OCI-LY1 (cell line): ENCODE measurements at regions not wholly inside any gene's neighbourhood (a gene's known extent, or its start where the extent isn't known, plus 50 kb on each side); places are given as distances from the start of the nearest gene placed in this dataset.

Source experiments
- H2AFZ ChIP-seq: fragments of 200-600 bp; sonication (generic), shearing (Covaris generic); 2 replicates; pipeline ENCODE4 v1.6.0; 2014; ENCODE audit warnings: antibody characterized with exemption, mild to moderate bottlenecking, low read length
- H3F3A ChIP-seq: fragments of 200-600 bp; sonication (generic), shearing (Covaris generic); 2 replicates; pipeline ENCODE4 v1.6.0; 2014; ENCODE audit warnings: mild to moderate bottlenecking, antibody characterized with exemption, low read length, moderate library complexity; ENCODE audit not compliant: insufficient read depth
- H3K27ac ChIP-seq: fragments of 200-600 bp; sonication (generic); 2 replicates; pipeline ENCODE4 v1.5.1; 2014; ENCODE audit warnings: low read length, mixed run types, mild to moderate bottlenecking, low read depth; ENCODE audit not compliant: poor library complexity, severe bottlenecking
- H3K27me3 ChIP-seq: fragments of 200-600 bp; sonication (generic); 2 replicates; pipeline ENCODE4 v1.6.0; 2014; ENCODE audit warnings: antibody characterized with exemption, mild to moderate bottlenecking, low read length, moderate library complexity; ENCODE audit not compliant: insufficient read depth
- H3K36me3 ChIP-seq: fragments of 200-600 bp; sonication (generic); 2 replicates; pipeline ENCODE4 v1.6.1; 2014; ENCODE audit warnings: mild to moderate bottlenecking, antibody characterized with exemption, low read length, moderate library complexity, mixed read lengths; ENCODE audit not compliant: insufficient read depth
- H3K4me1 ChIP-seq: fragments of 200-600 bp; sonication (generic); 2 replicates; pipeline ENCODE4 v1.5.1; 2014; ENCODE audit warnings: mild to moderate bottlenecking, low read length, moderate library complexity; ENCODE audit not compliant: insufficient read depth, severe bottlenecking
- H3K4me2 ChIP-seq: fragments of 200-600 bp; sonication (generic), shearing (Covaris generic); 2 replicates; pipeline ENCODE4 v1.6.1; 2014; ENCODE audit warnings: low read length
- H3K4me3 ChIP-seq: fragments of 200-600 bp; sonication (generic); 2 replicates; pipeline ENCODE4 v1.5.1; 2014; ENCODE audit warnings: low read length, low read depth, mild to moderate bottlenecking, mixed read lengths; ENCODE audit not compliant: poor library complexity, severe bottlenecking
- H3K79me2 ChIP-seq: fragments of 200-600 bp; shearing (Covaris generic); 2 replicates; pipeline ENCODE4 v1.6.1; 2016; ENCODE audit warnings: mixed run types, low read length, mixed read lengths; ENCODE audit not compliant: insufficient read depth
- H3K9ac ChIP-seq: fragments of 200-600 bp; sonication (generic), shearing (Covaris generic); 2 replicates; pipeline ENCODE4 v1.6.1; 2014; ENCODE audit warnings: mild to moderate bottlenecking, low read length, mixed read lengths
- H3K9me2 ChIP-seq: fragments of 200-600 bp; sonication (generic), shearing (Covaris generic); 2 replicates; pipeline ENCODE4 v1.6.1; 2014; ENCODE audit warnings: low read depth, mild to moderate bottlenecking, low read length, mixed read lengths
- H3K9me3 ChIP-seq: fragments of 200-600 bp; shearing (Covaris generic); 2 replicates; pipeline ENCODE4 v1.6.1; 2014; ENCODE audit warnings: low read length, mixed read lengths
- H4K20me1 ChIP-seq: fragments of 200-600 bp; sonication (generic), shearing (Covaris generic); 2 replicates; pipeline ENCODE4 v1.6.0; 2016; ENCODE audit warnings: mild to moderate bottlenecking, low read length; ENCODE audit not compliant: insufficient read depth
- EZH2 ChIP-seq: fragments of 200-600 bp; sonication (generic), shearing (Covaris generic); IDR thresholded peaks from 2 replicates; pipeline ENCODE4 v1.8.0; 2017; ENCODE audit warnings: borderline replicate concordance, mixed run types, mild to moderate bottlenecking, antibody characterized with exemption, low read length, moderate library complexity, mixed read lengths
- TF ChIP-seq, protein P1 (sequence below): fragments of 200-600 bp; sonication (generic), shearing (Covaris generic); IDR thresholded peaks from 2 replicates; pipeline ENCODE4 v1.5.1; 2017; ENCODE audit warnings: mild to moderate bottlenecking, antibody characterized with exemption, low read length, moderate library complexity, mixed read lengths

DNA sequence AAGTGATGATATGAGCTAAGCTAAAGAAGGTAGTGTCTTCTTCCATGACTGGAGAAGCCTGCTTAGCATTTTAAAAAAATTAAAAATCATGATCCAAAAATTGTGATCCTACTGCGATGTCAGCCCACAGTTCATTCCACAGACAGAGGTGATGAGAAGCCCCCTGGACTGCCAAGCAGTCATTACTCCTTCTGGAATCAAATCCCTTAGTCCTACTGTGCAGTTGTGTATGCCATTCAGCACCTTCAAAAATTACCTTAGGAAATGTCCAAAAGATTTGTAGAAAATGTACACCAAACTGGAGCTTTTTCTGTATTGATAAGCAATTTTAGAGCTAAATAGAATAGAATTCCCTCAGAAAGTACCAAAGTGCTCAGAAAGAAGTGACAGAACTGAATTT, 283.5 kb upstream of the NFE2L3 start:
- Histone ChIP-seq H3K79me2 (no peaks in the 10 kb centered on the region), H3K36me3 (no peaks in the 10 kb centered on the region), H3K27me3 (0 out of 2 replicates have a peak, but pooled peaks cover 3% of the 10 kb centered on the region), H2AFZ (no peak overlapping the region), H3K9me3 (no peaks in the 10 kb centered on the region), H3F3A (no peaks in the 10 kb centered on the region), H4K20me1 (no peaks in the 10 kb centered on the region), H3K4me3 (no peak overlapping the region), H3K9me2 (no peaks in the 10 kb centered on the region), H3K4me2 (no peak overlapping the region), H3K27ac (no peak overlapping the region), H3K4me1 (no peaks in the 10 kb centered on the region), H3K9ac (no peak overlapping the region)
- TF ChIP-seq, protein P1, sequence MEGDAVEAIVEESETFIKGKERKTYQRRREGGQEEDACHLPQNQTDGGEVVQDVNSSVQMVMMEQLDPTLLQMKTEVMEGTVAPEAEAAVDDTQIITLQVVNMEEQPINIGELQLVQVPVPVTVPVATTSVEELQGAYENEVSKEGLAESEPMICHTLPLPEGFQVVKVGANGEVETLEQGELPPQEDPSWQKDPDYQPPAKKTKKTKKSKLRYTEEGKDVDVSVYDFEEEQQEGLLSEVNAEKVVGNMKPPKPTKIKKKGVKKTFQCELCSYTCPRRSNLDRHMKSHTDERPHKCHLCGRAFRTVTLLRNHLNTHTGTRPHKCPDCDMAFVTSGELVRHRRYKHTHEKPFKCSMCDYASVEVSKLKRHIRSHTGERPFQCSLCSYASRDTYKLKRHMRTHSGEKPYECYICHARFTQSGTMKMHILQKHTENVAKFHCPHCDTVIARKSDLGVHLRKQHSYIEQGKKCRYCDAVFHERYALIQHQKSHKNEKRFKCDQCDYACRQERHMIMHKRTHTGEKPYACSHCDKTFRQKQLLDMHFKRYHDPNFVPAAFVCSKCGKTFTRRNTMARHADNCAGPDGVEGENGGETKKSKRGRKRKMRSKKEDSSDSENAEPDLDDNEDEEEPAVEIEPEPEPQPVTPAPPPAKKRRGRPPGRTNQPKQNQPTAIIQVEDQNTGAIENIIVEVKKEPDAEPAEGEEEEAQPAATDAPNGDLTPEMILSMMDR = no peak

DNA sequence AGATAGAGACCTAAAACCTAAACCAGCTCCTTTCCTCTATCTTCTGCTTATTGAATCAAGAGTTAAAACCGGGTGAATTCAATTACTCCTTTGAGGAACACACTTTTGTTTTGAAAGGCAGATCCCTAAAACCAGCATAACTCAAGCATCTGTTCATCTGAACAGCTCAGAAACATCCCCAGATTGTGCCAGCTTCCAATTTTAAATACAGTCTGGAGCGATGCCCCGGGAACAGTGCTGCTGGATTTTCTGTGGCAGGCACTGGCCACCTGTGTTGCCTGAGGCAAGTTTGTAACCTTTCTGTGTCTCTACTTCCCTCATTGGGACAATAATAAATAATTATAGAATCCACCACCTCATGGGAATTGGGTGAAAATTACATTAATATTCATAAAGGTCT, 281.4 kb upstream of the NFE2L3 start:
- Histone ChIP-seq H2AFZ (no peak overlapping the region), H3K9me2 (no peaks in the 10 kb centered on the region), H3K4me1 (no peaks in the 10 kb centered on the region), H3K27ac (no peak overlapping the region), H3K79me2 (no peaks in the 10 kb centered on the region), H3K4me2 (no peak overlapping the region), H3F3A (no peaks in the 10 kb centered on the region), H3K4me3 (no peak overlapping the region), H3K27me3 (peaks cover 9% of the 10 kb centered on the region; the same call in 1 of the 2 replicates), H3K9ac (no peak overlapping the region), H3K36me3 (no peaks in the 10 kb centered on the region), H4K20me1 (no peaks in the 10 kb centered on the region), H3K9me3 (no peaks in the 10 kb centered on the region)
- no peak for TF ChIP-seq EZH2
- TF ChIP-seq, protein P1 = no peak

DNA sequence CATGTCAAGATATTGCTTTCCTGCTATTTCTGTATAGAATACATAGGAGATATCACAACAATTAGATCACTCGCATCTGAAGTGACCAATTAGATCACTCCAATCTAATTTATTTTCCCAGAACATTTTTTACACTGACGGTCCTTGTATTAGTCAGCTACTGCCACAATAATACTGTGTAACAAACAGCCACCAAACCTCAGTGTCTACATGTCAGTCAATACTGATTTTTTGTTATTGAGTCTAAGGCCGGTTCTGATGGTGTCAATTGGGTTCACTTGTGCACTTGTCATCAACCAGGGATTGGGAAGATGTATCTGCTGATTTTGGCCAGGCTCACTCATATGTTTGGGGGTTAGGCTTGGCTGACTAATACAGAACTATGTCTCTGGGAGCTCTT, 275.9 kb upstream of the NFE2L3 start:
- Histone ChIP-seq H3K27ac (no peak overlapping the region), H3K4me2 (no peak overlapping the region), H3K27me3 (peaks cover 7% of the 10 kb centered on the region; the same call in 1 of the 2 replicates), H3F3A (no peaks in the 10 kb centered on the region), H3K4me3 (no peak overlapping the region), H3K9me3 (no peaks in the 10 kb centered on the region), H3K9ac (no peak overlapping the region), H4K20me1 (no peaks in the 10 kb centered on the region), H3K79me2 (no peaks in the 10 kb centered on the region), H3K4me1 (peaks cover 7% of the 10 kb centered on the region), H2AFZ (no peak overlapping the region), H3K36me3 (no peaks in the 10 kb centered on the region), H3K9me2 (no peaks in the 10 kb centered on the region)
- TF ChIP-seq EZH2 = no peak
- TF ChIP-seq, protein P1 = no peak
